ENCODE measurements at regions not wholly inside any gene's neighbourhood (a gene's known extent, or its start where the extent isn't known, plus 50 kb on each side); places are given as distances from the start of the nearest gene placed in this dataset.

- no peak overlapping the region for H3K27ac ChIP-seq (ENCODE audit: low read depth in 1 of 2, low read length in 2 of 2)
- H3K36me3 ChIP-seq (ENCODE audit: insufficient read depth, low read length): no peaks in the 10 kb centered on the region
- no peaks in the 10 kb centered on the region for H3K27me3 Mint-ChIP-seq
- H3K4me3 Mint-ChIP-seq: no peak overlapping the region
- ATAC-seq (ENCODE audit: poor library complexity) (no peak), DNase-seq (no peak)
- CTCF ChIA-PET: no interaction called here
- no peaks in the 10 kb centered on the region for H3K27me3 ChIP-seq (ENCODE audit: control insufficient read depth in 1 of 2, insufficient read depth in 2 of 2, low read length in 2 of 2)
- no peaks in the 10 kb centered on the region for H3K36me3 Mint-ChIP-seq (ENCODE audit: low read depth)
- H3K9me3 Mint-ChIP-seq: peaks cover 3% of the 10 kb centered on the region
- H3K9me3 ChIP-seq (ENCODE audit: control insufficient read depth in 1 of 2, insufficient read depth in 1 of 2, low read length in 2 of 2): peaks cover 6 to 8% of the 10 kb centered on the region in 2 experiments
- H3K4me3 ChIP-seq (ENCODE audit: low read length): no peak overlapping the region
- intact Hi-C loops (cut with DNase I, micrococcal nuclease): no loop called here
- POLR2A ChIA-PET: no interaction called here
- H3K4me1 Mint-ChIP-seq (ENCODE audit: low read depth): no peaks in the 10 kb centered on the region
- H3K4me1 ChIP-seq (ENCODE audit: insufficient read depth, low read length): no peaks in the 10 kb centered on the region
- TF ChIP-seq CTCF (IDR thresholded peaks at IDR 0.05): no peak
- H3K27ac Mint-ChIP-seq: no peak overlapping the region
Measured at GRCh38 chr4:157674699-157675098, 454.2 kb downstream of the GRIA2 start.

- H3K9me3 ChIP-seq (ENCODE audit: control insufficient read depth in 1 of 2, insufficient read depth in 1 of 2, low read length in 2 of 2): no peaks in the 10 kb centered on the region
- no peak overlapping the region for H3K4me3 ChIP-seq (ENCODE audit: low read length)
Measured at GRCh38 chr4:157667836-157668235, 447.3 kb downstream of the GRIA2 start.

GRCh38 chr4:157664726-157665125 lies 444.2 kb downstream of the GRIA2 start:
- H3K9me3 ChIP-seq (ENCODE audit: control insufficient read depth in 1 of 2, insufficient read depth in 1 of 2, low read length in 2 of 2): no peaks in the 10 kb centered on the region
- Mint-ChIP-seq H3K4me1 (ENCODE audit: low read depth) (no peaks in the 10 kb centered on the region), H3K36me3 (ENCODE audit: low read depth) (no peaks in the 10 kb centered on the region), H3K27ac (no peak overlapping the region), H3K27me3 (no peaks in the 10 kb centered on the region), H3K4me3 (no peak overlapping the region), H3K9me3 (peaks cover 6% of the 10 kb centered on the region)
- ChIA-PET POLR2A (no interaction called here), CTCF (no interaction called here)
- H3K4me3 ChIP-seq (ENCODE audit: low read length): no peak overlapping the region
- ATAC-seq (ENCODE audit: poor library complexity): no peak
- no peak for TF ChIP-seq CTCF (IDR thresholded peaks at IDR 0.05)
- intact Hi-C loops (cut with DNase I, micrococcal nuclease): no loop called here
- DNase-seq: no peak
- H3K27me3 ChIP-seq (ENCODE audit: control insufficient read depth in 1 of 2, insufficient read depth in 2 of 2, low read length in 2 of 2): no peaks in the 10 kb centered on the region
- H3K27ac ChIP-seq (ENCODE audit: low read depth in 1 of 2, low read length in 2 of 2): no peak overlapping the region
- no peaks in the 10 kb centered on the region for H3K36me3 ChIP-seq (ENCODE audit: insufficient read depth, low read length)
- H3K4me1 ChIP-seq (ENCODE audit: insufficient read depth, low read length): no peaks in the 10 kb centered on the region

More at GRCh38 chr4:157667836-157668235, 447.3 kb downstream of the GRIA2 start:
- DNase-seq: no peak
- ChIA-PET POLR2A (no interaction called here), CTCF (no interaction called here)
- H3K27ac ChIP-seq (ENCODE audit: low read depth in 1 of 2, low read length in 2 of 2): no peak overlapping the region
- H3K4me1 ChIP-seq (ENCODE audit: insufficient read depth, low read length): no peaks in the 10 kb centered on the region
- Mint-ChIP-seq H3K9me3 (peaks cover 2% of the 10 kb centered on the region), H3K4me3 (no peak overlapping the region), H3K27me3 (no peaks in the 10 kb centered on the region), H3K36me3 (ENCODE audit: low read depth) (no peaks in the 10 kb centered on the region), H3K27ac (no peak overlapping the region), H3K4me1 (ENCODE audit: low read depth) (no peaks in the 10 kb centered on the region)
- no peak for ATAC-seq (ENCODE audit: poor library complexity)
- no peak for TF ChIP-seq CTCF (IDR thresholded peaks at IDR 0.05)
- intact Hi-C loops (cut with DNase I, micrococcal nuclease): no loop called here
- no peaks in the 10 kb centered on the region for H3K36me3 ChIP-seq (ENCODE audit: insufficient read depth, low read length)
- H3K27me3 ChIP-seq (ENCODE audit: control insufficient read depth in 1 of 2, insufficient read depth in 2 of 2, low read length in 2 of 2): no peaks in the 10 kb centered on the region
